Tibial nerve (tissue), 4 donors: ENCODE measurements at regions not wholly inside any gene's neighbourhood (a gene's known extent, or its start where the extent isn't known, plus 50 kb on each side); places are given as distances from the start of the nearest gene placed in this dataset.

Experiments
- EP300 ChIP-seq, 2 donors: sonication (generic); formaldehyde crosslinking; IDR thresholded peaks; one replicate each; pipeline ENCODE4 v1.6.1; 2017; ENCODE audit warnings: antibody characterized with exemption in 2 of 2, mild to moderate bottlenecking in 1 of 2
- POLR2A ChIP-seq, 2 donors: fragments of 450-650 bp; IDR thresholded peaks; one replicate each; pipeline ENCODE4 v1.6.1; 2017; ENCODE audit warnings: antibody characterized with exemption in 2 of 2, mild to moderate bottlenecking in 2 of 2, moderate library complexity in 2 of 2
- TF ChIP-seq, protein P1 (sequence below), 5 experiments: fragments of 200-600 bp in 3 of 5; fragments of 450-650 bp in 2 of 5; sonication (generic) in 3 of 5; IDR thresholded peaks; one replicate each; pipeline ENCODE4 v1.5.1; 2016 to 2019; ENCODE audit warnings: antibody characterized with exemption in 5 of 5, mild to moderate bottlenecking in 3 of 5, moderate library complexity in 2 of 5

DNA sequence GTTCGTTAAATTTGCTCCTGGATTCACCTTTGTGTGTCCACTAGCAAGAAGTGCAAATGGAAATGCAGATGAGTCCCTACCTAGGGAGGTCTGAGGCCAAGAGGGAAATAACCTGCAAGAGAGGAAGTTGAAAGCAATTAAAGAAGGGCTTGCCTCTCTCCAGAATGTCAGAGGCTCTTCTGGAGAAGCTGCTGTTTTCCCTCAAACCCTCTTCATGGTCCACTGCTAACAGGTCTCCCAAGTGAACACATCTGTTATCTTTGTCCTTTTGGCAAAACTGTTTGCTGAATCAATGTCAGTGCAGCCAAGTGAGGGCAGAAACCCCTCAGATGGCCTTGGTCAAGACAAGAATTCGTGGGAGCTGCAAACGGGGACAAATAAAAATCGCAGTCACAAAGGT lies 177.3 kb upstream of the PLXNA2 start:
- TF ChIP-seq, protein P1, sequence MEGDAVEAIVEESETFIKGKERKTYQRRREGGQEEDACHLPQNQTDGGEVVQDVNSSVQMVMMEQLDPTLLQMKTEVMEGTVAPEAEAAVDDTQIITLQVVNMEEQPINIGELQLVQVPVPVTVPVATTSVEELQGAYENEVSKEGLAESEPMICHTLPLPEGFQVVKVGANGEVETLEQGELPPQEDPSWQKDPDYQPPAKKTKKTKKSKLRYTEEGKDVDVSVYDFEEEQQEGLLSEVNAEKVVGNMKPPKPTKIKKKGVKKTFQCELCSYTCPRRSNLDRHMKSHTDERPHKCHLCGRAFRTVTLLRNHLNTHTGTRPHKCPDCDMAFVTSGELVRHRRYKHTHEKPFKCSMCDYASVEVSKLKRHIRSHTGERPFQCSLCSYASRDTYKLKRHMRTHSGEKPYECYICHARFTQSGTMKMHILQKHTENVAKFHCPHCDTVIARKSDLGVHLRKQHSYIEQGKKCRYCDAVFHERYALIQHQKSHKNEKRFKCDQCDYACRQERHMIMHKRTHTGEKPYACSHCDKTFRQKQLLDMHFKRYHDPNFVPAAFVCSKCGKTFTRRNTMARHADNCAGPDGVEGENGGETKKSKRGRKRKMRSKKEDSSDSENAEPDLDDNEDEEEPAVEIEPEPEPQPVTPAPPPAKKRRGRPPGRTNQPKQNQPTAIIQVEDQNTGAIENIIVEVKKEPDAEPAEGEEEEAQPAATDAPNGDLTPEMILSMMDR (IDR thresholded peaks at IDR 0.05): no peak
- TF ChIP-seq POLR2A (IDR thresholded peaks at IDR 0.05) (no peak), EP300 (IDR thresholded peaks at IDR 0.05) (no peak)
